ENCODE measurements at regions not wholly inside any gene's neighbourhood (a gene's known extent, or its start where the extent isn't known, plus 50 kb on each side); places are given as distances from the start of the nearest gene placed in this dataset.
"Not testable (repeated sequence)": the region's sequence is repeated elsewhere in the genome, so short reads cannot be mapped to it uniquely, and the experiment has no call there.

DNA sequence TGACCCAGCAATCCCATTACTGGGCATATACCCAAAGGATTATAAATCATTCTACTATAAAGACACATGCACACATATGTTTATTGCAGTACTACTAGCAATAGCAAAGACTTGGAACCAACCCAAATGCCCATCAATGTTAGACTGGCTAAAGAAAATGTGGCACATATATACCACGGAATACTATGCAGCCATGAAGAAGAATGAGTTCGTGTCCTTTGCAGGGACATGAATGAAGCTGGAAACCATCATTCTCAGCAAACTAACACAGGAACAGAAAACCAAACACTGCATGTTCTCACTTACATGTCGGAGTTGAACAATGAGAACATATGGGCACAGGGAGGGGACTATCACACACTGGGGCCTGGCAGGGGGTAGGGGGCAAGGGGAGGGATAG lies 183.0 kb downstream of the HACE1 start:
- intact Hi-C loops (cut with DNase I); DNase-seq: not testable (repeated sequence)

DNA sequence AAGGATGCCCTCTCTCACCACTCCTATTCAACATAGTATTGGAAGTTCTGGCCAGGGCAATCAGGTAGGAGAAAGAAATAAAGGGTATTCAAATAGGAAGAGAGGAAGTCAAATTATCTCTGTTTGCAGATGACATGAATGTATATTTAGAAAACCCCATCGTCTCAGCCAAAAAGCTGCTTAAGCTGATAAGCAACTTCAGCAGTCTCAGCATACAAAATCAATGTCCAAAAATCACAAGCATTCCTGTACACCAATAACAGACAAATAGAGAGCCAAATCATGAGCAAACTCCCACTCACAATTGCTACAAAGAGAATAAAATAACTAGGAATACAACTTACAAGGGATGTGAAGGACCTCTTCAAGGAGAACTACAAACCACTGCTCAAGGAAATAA lies 184.6 kb downstream of the HACE1 start:
- DNase-seq; intact Hi-C loops (cut with DNase I): not testable (repeated sequence)

DNA sequence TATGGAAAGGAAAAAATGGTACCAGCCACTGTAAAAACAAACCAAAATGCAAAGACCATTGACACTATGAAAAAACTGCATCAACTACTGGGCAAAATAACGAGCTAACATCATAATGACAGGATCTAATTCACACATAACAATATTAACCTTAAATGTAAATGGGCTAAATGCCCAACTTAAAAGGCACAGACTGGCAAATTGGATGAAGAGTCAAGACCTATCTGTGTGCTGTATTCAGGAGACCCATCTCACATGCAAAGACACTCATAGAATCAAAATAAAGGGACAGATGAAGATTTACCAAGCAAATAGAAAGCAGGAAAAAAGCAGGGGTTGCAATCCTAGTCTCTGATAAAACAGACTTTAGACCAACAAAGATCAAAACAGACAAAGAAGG lies 186.6 kb downstream of the HACE1 start:
- DNase-seq; intact Hi-C loops (cut with DNase I): not testable (repeated sequence)

DNA sequence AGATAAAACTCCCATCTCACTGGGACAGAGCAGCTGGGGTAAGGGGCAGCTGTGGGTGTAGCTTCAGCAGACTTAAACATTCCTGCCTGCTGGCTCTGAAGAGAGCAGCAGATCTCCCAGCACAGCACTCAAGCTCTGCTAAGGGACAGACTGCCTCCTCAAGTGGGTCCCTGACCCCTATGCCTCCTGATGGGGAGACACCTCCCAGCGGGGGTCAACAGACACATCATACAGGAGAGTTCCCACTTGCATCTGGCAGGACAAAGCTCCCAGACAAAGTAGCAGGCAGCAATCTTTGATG lies 188.2 kb downstream of the HACE1 start:
- intact Hi-C loops (cut with DNase I); DNase-seq: not testable (repeated sequence)

DNA sequence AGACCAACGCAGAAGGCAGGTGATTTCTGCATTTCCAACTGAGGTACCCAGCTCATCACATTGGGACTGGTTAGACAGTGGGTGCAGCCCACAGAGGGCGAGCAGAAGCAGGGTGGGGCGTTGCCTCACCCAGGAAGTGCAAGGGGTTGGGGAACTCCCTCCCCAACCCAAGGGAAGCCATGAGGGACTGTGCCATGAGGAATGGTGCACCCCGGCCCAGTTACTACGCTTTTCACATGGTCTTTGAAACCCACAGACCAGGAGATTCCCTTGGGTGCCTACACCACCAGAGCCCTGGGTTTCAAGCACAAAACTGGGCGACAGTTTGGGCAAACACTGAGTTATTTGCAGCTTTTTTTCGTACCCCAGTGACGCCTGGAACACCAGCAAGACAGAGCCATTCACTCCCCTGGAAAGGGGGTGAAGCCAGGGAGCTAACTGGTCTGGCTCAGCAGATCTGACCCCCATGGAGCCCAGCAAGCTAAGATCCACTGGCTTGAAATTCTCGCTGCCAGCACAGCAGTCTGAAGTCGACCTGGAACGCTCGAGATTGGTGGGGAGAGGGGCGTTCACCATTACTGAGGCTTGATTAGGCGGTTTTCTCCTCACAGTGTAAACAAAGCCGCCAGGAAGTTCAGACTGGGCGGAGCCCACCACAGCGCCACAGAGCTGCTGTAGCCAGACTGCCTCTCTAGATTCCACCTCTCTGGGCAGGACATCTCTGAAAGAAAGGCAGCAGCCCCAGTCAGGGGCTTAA lies 188.7 kb downstream of the HACE1 start:
- DNase-seq; intact Hi-C loops (cut with DNase I): not testable (repeated sequence)

DNA sequence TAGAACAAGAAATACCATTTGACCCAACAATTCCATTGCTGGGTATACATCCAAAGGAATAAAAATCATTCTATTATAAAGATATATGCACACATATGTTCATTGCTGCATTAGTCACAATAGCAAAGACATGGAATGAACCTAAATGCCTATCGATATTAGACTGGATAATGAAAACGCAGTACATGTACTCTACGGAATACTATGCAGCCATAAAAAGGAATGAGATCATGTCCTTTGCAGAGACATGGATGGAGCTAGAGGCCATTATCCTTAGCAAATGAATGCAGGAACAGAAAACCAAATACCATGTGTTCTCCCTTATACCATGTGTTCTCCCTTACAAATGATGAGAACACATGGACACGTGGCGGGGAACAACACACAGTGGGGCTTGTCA lies 190.2 kb downstream of the HACE1 start:
- intact Hi-C loops (cut with DNase I) = no loop called here
- DNase-seq = no peak

DNA sequence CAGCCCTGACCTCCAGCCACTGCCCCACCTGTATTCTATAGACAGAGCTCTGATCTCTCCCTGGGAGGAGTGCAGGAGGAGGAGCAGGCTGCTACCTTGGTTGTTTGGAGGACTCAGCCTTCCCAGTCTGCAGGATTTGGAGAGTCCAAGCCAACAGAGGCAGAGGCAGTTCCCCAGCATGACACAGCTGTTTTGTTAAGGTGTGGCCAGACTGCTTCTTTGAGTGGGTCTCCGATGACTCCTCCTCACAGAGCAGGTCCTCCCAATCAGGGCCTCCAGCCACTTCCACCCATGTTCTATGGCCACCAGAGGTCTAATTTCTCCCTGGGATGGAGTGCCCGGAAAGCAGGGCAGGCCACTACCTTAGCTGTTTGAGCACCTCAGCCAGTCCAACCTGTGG lies 203.5 kb downstream of the HACE1 start:
- no peak for DNase-seq
- intact Hi-C loops (cut with DNase I) = no loop called here

DNA sequence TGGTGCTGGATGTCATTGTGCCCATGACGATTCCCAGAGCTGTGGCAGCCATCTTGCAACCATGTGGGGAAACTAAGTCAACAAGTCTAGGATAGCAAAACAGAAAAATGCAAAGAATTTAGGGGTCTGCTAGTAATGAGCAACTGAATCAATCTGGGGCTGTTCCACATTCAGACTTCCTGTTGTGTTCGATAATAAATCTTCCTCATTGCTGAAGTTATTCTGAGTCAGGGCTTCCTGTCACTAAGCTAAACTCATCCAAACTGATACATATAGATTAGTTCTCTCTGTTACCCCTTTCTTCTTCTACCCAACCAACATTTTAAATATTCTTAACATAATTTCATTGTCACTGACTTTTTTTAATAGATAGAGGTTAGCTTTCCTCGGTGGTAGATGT lies 205.9 kb downstream of the HACE1 start:
- intact Hi-C loops (cut with DNase I) = no loop called here
- DNase-seq = no peak

DNA sequence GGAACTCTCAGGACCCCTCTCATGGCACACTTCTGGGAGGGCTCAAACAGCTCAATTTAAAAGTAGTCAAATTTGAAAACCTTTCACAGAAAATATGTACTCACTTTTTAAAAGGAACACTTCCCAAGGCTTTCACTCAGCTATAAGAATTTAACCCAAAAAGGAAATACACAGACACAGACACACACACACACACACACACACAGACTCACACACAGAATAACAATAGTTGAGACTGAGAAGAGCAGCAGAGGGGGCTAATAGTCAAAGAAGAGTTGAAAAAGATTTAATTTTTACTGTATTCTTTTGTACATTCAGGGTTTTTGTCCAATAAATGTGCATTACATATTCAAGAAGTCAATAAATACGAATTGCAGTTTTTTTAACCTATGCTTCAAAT lies 211.4 kb downstream of the HACE1 start:
- intact Hi-C loops (cut with DNase I) = no loop called here
- no peak for DNase-seq

DNA sequence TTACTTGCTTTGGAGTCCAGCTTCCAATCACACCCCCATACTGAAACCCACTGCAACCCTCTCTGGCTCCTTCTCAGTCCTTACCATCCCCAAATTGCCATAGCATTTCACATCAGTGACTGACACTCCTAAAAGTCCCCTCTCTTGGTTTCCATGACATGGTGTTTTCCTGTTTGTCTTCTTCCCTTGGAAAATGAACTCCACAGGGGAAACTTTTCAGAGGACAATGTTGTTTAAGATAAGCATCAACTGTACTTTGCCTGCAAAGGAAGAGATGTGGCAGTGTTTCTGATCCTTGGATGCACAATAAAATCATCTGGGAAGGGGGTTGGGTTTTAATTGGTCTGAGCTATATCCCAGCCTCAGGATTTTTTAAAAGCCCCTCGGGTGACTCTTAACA lies 214.9 kb downstream of the HACE1 start:
- intact Hi-C loops (cut with DNase I) = no loop called here
- no peak for DNase-seq

DNA sequence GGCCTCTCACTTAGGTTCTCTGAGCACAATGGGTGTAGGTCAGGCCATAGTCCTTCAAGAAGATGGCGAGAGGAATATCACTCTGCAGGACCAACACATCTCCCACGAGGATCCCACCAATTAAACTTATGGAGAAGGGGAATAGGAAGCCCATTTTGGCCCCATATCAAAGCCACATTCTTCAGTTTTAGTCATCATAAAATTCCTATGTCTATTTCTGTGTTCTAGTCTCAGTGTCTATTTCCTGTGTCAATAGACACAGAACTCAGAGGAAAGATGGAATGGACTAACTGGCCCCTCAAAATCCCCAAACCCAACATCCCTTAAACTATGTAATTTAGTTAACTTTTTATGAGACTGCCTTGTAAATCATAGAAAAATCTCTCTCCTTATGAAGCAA lies 216.8 kb downstream of the HACE1 start:
- DNase-seq = no peak
- intact Hi-C loops (cut with DNase I) = no loop called here

DNA sequence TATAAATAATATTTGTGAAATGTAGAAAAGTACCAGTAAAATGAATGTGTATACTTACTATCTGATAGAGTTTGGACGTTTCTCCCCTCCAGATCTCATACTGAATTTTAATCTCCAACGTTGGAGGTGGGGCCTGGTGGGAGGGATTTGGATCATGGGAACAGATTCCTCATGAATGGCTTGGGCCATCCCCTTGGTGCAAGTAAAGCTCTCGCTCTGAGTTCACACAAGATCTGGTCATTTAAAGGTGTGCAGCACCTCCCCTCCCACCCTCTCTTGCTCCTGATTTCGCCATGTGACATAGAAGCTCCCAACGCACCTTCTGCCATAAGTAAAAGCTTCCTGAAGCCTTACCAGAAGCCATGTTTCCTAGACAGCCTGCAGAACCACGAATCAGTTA lies 219.0 kb downstream of the HACE1 start:
- no peak for DNase-seq
- intact Hi-C loops (cut with DNase I) = no loop called here

DNA sequence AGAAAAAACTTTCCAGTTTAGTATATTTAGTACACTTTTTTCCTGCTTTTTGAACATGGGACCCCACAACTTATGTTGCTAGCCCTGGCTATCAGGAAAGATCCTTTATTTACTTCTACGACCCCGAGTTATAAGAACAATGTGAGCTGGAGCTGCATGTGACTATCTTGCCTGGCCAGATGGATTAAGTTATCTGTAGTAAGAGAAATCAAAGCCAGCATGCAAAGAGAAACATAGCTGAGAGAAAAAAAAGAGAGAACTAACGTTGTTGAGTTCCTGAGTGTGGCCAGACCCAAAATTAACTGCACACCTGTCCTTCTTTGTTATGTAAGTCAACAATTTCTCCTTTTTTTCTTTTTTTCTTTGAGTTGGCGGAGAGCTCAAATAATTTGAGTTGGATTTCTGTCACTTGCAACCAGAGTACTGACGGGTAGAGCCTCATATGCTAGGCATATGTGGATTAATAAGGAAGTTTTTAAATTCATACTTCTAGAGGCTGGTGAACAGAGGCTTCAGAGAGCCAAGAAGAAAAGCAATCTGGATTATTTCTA lies 219.5 kb downstream of the HACE1 start:
- intact Hi-C loops (cut with DNase I) = no loop called here
- no peak for DNase-seq

DNA sequence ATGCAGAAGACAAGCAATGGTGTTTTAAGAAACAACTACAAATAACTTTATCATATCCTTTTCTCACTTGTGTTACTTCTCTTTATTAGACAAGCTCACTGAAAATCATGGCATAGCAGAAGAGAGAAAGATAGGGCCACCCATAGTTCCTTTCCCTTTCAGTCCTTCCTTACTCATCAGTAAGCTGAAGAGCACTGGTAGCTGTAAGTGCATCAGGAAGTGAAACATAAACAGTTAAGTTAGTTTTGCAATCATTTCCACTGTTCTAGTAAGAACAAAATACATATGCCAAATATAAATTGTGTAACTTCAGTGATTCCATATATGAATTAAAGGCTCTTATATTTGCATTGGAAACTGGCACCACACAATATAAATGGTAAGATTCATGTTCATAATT lies 220.1 kb downstream of the HACE1 start:
- DNase-seq = no peak
- intact Hi-C loops (cut with DNase I) = no loop called here

DNA sequence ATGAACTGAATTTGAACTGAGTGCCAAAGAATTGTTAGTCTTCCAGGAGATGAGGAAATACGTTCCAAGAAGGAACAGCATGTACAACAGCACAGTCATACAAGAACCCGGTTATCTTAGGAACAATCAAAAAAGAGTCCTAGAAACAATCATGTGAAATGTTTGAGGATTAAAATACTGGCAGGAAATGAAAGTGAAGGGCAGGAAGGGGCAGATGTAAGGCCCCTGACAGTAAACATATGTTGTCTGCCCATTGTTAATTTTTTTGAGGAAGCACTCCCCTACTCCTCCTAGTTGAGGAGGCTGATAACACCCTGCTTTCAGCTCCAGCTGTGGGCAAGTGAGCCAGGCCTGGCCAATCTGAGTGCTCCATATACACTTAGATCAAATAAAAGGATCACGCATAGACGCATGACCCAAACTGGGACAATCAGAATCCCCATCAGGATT lies 220.9 kb downstream of the HACE1 start:
- intact Hi-C loops (cut with DNase I) = no loop called here
- no peak for DNase-seq

DNA sequence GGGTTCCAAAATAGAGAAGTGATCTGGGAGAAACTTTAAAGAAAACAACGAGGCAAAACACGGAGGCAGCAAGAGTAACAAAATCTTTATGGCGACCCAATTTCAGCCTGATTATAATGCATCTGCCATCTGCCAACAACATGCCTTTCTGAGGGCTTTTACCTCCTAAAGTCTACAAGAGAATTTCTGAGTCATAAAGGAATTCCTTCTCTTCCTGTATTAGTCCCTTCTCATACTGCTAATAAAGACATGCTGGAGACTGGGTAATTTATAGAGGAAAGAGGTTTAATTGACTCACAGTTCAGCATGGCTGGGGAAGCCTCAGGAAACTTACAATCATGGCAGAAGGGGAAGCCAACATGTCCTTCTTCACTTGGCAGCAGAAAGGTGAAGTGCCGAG lies 226.6 kb downstream of the HACE1 start:
- DNase-seq = no peak
- intact Hi-C loops (cut with DNase I) = no loop called here

DNA sequence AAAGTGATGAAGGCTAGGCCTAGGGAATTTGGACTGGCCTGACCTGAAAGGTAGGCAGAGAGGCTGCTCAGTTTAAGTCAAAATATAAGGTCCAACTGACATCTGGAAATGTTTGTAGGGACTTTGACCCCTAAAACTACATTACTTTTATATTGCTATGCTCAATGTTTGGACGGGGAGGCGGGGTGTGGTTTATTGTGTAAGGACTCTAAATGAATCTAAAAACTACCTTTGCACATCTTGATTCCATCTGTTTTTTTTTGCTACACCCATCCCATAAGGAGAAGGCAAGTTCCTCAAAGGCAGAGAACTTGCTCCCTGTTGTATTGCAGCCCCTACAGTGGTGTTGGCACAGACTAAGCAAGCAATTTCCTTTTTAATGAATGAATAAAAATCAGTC lies 227.1 kb downstream of the HACE1 start:
- intact Hi-C loops (cut with DNase I) = no loop called here
- DNase-seq = no peak

DNA sequence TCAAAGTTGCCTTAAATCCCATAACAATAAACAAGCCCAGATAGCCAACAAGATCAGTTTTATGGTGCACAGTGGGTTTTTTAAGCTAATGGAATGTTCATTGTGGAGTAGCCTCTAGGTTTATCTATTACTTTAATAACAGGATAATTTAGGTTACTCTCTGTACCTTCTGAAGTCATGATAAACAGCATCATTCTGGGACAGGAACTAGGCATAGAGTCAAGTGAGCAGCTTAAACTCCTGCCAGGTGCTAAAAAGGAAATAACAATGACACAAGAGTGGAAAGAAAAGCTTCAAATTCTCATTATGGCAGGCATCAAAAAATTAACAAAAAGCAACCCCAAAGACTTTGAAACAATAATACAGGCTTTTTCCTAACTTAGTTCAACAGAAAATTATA lies 228.8 kb downstream of the HACE1 start:
- no peak for DNase-seq
- intact Hi-C loops (cut with DNase I) = no loop called here

DNA sequence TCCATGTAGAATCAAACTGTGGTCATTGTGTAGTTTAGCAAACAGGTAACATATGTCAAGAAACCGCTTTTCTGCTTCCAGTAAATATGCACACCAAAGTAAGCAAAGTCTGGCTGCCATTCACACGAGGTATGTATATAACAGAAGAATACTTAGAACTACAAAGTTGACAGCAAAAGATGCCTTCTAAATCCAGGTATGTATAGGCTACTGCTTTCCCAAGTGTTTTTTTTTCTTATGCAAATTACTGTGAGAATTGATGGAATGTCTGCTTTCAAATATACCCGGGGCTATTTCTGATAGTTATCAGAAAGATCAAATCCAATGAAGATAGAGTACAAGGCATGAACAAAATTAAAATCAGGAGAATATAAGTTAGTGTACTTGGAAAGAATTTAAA lies 229.2 kb downstream of the HACE1 start:
- intact Hi-C loops (cut with DNase I) = no loop called here
- DNase-seq = no peak

DNA sequence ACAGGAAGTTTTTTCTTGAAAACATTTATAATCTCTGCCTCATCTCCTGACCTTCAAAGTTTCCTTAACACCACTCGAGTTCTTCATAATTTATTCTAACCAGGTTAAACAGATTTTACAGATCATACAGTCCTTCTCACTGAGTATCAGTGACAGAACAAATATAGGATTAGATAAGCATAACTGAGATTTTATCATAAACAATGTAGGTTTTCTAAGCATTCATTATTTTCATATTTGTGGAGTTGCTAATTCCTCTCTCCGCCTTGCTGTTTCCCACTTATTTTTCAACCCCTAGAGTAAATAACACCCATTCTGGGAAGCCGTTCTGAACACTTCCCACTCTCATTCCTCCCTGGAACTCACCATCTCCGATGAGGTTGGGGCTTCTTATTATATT lies 229.9 kb downstream of the HACE1 start:
- DNase-seq = no peak
- intact Hi-C loops (cut with DNase I) = no loop called here

DNA sequence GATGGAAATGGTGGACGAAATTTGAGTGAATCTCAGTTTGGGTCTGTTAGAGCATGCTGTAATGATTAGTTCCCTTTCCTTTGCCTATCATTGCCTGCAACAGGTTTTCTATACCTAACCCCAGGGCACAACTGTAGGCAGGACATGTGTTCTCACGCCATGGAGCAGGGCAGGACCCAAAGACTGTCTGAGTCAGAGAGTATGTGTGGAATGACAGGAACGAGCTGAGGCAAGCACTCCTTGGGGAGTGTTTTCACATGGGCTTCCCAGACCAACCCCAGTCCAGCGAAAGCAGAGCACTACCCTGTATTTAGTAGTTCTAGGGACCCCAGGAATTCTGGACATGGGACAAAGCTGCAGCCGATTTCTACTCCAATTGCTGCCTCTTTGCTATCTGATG lies 234.2 kb downstream of the HACE1 start:
- intact Hi-C loops (cut with DNase I) = no loop called here
- DNase-seq = no peak

DNA sequence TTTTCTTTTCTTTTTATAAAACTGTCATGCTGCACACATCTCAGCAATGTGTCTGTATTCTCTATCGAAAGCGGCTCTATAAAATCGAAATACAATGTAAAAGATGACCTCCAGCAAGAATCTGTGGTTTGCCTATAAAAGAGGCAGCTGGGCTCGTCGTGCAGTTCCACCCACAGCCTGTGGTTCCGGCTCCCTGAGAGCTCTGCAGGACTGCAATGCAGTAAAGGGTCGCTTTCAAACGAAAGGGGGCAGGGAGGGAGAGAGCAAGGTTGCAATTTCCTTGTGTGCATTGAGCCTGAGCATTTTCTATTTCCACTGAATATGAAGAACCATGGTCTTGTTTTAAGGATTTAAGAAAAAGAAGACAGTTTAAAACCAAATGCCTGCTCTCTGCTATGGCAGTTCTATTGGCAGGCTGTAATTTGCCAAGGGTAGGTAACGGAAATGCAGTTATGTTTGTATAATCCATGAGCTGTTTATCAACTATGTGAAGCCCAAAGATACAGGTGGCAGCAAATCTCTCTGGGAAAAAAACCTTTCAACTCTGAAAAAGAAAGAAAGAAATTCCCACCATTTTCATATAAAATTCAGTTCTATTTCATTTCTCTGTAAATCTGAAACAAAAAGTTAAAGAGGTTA lies 236.5 kb downstream of the HACE1 start:
- peak in 5 of 10 donors; percentile 26 to 88 (median 36) for DNase-seq
- intact Hi-C loops (cut with DNase I) = no loop called here
